Colonic mucosa (tissue), 4 donors: ENCODE measurements at regions not wholly inside any gene's neighbourhood (a gene's known extent, or its start where the extent isn't known, plus 50 kb on each side); places are given as distances from the start of the nearest gene placed in this dataset.

Experiments used
- DNase-seq: peaks from one replicate; pipeline ENCODE4 v3.0.0-alpha.2; 2020
- H3K27ac ChIP-seq: fragments of 200-600 bp; one replicate; pipeline ENCODE4 v1.8.0; 2021
- H3K27me3 ChIP-seq: fragments of 200-600 bp; one replicate; pipeline ENCODE4 v1.8.0; 2021
- H3K36me3 ChIP-seq: fragments of 200-600 bp; one replicate; pipeline ENCODE4 v1.8.0; 2021
- H3K4me1 ChIP-seq: fragments of 200-600 bp; one replicate; pipeline ENCODE4 v1.8.0; 2021; ENCODE audit warnings: mild to moderate bottlenecking
- H3K4me3 ChIP-seq: fragments of 200-600 bp; one replicate; pipeline ENCODE4 v1.8.0; 2021
- H3K9ac ChIP-seq, 2 donors: one replicate each; pipeline ENCODE4 v1.7.0; 2013; ENCODE audit warnings: control low read depth in 2 of 2, low read depth in 2 of 2, low read length in 2 of 2
- H3K9me3 ChIP-seq: fragments of 200-600 bp; one replicate; pipeline ENCODE4 v1.8.0; 2021
- CTCF ChIP-seq: fragments of 200-600 bp; IDR thresholded peaks from one replicate; pipeline ENCODE4 v1.8.0; 2022; ENCODE audit warnings: antibody characterized with exemption, mild to moderate bottlenecking
- intact Hi-C: fragments of 100-400 bp; cut with DNase I; formaldehyde crosslinking; loops from one replicate; pipeline ENCODE4 v1.14.1; 2022
- donor health status: healthy.
- donor health status: DM: no; HTN: no; CAD: no.
- donor health status: DM: no; HTN: no; CAD: no.

GRCh38 chr4:131499141-131499873 lies 1649.8 kb upstream of the PCDH10 start:
- DNase-seq: no peak
- H3K27me3 ChIP-seq: no peaks in the 10 kb centered on the region
- no peaks in the 10 kb centered on the region for H3K4me1 ChIP-seq
- H3K9ac ChIP-seq: no peak overlapping the region
- no peak overlapping the region for H3K4me3 ChIP-seq
- no peak for TF ChIP-seq CTCF
- no peaks in the 10 kb centered on the region for H3K36me3 ChIP-seq
- no peak overlapping the region for H3K27ac ChIP-seq
- no peaks in the 10 kb centered on the region for H3K9me3 ChIP-seq
- intact Hi-C loops: no loop called here

DNA sequence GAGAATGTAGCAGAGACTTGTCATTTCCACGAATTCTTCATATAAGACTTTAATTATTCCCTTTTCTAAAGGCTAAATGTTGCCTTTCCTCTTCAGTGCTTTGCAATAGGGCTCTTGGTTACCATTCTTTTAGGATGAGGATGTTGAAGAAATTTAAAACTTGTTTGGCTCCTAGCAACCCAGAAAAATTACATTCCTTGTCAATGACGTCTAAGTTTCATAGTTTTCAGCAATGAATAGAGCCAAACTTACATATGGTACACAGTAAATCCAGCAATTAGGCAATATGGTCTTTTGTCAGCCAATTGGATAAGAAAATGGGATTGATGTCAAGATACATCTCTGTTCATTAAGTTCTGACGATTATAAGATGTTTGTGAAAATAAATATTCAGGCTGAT lies 1639.6 kb upstream of the PCDH10 start:
- H3K9ac ChIP-seq: no peak overlapping the region
- H3K27ac ChIP-seq: no peak overlapping the region
- TF ChIP-seq CTCF: no peak
- DNase-seq: no peak
- no peaks in the 10 kb centered on the region for H3K9me3 ChIP-seq
- H3K27me3 ChIP-seq: no peaks in the 10 kb centered on the region
- no peaks in the 10 kb centered on the region for H3K4me1 ChIP-seq
- intact Hi-C loops: no loop called here
- H3K4me3 ChIP-seq: no peak overlapping the region
- H3K36me3 ChIP-seq: no peaks in the 10 kb centered on the region

GRCh38 chr4:131526686-131527085 lies 1622.4 kb upstream of the PCDH10 start:
- H3K9ac ChIP-seq: no peak overlapping the region
- DNase-seq: no peak
- H3K27me3 ChIP-seq: no peaks in the 10 kb centered on the region
- no peak for TF ChIP-seq CTCF
- no peaks in the 10 kb centered on the region for H3K9me3 ChIP-seq
- no peaks in the 10 kb centered on the region for H3K4me1 ChIP-seq
- intact Hi-C loops: no loop called here
- no peaks in the 10 kb centered on the region for H3K36me3 ChIP-seq
- H3K27ac ChIP-seq: no peak overlapping the region
- H3K4me3 ChIP-seq: no peak overlapping the region

DNA sequence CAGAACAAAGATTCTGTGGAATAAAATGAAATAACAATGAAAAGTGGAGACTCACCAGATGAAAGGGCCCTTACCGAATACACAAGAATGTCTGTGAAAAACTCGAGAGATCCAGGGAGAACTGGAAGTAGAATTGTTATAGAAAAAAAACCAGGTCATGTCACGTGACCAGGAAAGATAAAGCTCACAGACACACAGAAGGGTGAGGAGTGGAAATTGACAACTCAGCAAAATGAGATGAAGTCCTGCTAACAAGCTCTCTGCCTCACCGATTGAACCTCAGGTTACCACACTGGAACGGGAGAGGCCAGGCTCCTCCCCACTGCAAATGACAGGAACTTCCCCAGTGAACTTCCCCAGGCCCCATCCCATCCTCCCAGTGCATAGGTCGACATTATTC lies 1618.0 kb upstream of the PCDH10 start:
- Histone ChIP-seq H3K27me3 (no peaks in the 10 kb centered on the region), H3K9ac (no peak overlapping the region), H3K9me3 (no peaks in the 10 kb centered on the region), H3K4me3 (no peak overlapping the region), H3K4me1 (no peaks in the 10 kb centered on the region), H3K36me3 (no peaks in the 10 kb centered on the region), H3K27ac (no peak overlapping the region)
- intact Hi-C loops: no loop called here
- no peak for DNase-seq
- no peak for TF ChIP-seq CTCF

DNA sequence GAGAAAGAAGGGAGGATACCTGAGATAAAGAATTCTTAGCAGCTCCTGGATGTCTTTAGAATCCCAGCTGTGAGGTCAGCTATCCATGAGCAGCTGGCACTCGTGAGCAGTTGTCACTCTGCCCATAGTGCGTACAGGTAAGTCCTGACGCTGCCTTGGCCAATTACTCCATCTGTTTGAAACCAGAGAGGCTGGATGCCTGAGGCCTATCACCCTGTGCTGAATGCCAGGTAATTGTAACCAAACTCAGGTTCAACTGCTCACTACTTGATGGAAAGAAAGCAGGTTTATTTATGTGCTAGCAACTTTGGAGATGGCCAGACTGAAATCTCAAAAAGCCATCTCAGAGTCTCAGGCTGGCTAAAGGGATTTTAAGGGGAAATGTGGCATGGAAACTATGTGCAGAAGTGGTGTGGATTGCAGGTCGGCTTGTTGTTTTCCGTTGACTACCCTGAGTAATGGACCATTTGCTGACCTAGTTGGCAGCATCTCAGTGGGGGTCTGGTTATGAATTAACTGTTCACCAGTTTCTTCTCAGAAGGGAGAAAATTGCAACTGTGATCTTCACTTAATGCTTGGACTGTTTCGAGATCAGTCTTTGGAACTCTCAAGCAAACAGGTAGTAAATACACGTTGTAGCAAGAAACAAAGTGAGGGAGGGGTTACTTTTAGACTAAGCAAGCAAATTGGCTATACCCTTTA lies 1614.0 kb upstream of the PCDH10 start:
- no peak for TF ChIP-seq CTCF
- Histone ChIP-seq H3K9me3 (no peaks in the 10 kb centered on the region), H3K4me1 (no peaks in the 10 kb centered on the region), H3K27ac (no peak overlapping the region), H3K9ac (no peak overlapping the region), H3K36me3 (no peaks in the 10 kb centered on the region), H3K4me3 (no peak overlapping the region), H3K27me3 (no peaks in the 10 kb centered on the region)
- DNase-seq: no peak
- intact Hi-C loops: no loop called here
